ENCODE measurements at regions not wholly inside any gene's neighbourhood (a gene's known extent, or its start where the extent isn't known, plus 50 kb on each side); places are given as distances from the start of the nearest gene placed in this dataset.

DNA sequence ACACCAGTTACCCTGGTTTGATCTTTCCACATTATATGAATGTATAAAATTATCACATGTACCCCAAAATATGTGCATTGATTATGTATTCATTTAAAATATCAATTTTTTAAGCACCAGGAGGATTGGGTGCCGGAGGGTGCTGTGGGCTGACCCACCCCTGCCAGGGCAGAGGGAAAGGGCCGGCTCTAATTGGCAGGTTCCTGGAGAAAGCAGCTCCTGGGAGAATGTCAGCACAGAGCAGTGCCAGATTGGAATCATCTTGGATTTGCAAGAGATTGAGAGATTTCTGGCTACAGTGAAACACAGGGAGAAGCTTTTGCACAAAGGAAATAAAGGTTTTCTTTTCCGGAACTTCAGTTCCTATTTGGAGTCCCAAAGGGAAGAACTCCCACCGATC is 264.4 kb upstream of the TCERG1L start:
- no peak for DNase-seq (ENCODE audit: low read depth)
- H3K4me3 ChIP-seq (ENCODE audit: low read depth, low read length) = no peak overlapping the region
- TF ChIP-seq CTCF (IDR thresholded peaks at IDR 0.05; ENCODE audit: insufficient read depth, low read depth, low read length) = no peak

- DNase-seq (ENCODE audit: low read depth) = no peak
- H3K4me3 ChIP-seq (ENCODE audit: low read depth, low read length) = no peak overlapping the region
- no peak for TF ChIP-seq CTCF (IDR thresholded peaks at IDR 0.05; ENCODE audit: insufficient read depth, low read depth, low read length)
Measured at GRCh38 chr10:131576341-131577177, 265.0 kb upstream of the TCERG1L start.

DNA sequence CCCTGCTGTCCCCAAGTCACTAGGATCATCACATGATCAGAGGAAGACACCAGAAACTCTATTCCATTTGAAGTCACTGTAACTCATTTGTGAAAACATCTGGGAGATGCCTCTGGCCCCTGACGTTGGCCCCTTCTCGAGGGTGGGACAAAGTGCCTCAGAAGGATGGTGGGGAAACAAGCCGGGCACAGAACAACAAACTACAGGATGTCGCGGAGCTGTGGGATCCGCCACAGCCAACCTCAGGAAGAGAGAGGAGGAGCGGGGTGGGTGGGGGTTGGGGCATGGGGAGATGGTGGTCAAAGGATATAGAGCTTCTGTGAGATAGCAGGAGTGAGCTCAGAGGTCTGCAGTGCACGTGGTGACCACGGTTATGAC is 265.6 kb upstream of the TCERG1L start:
- TF ChIP-seq CTCF (IDR thresholded peaks at IDR 0.05; ENCODE audit: insufficient read depth, low read depth, low read length) = no peak
- no peak overlapping the region for H3K4me3 ChIP-seq (ENCODE audit: low read depth, low read length)
- no peak for DNase-seq (ENCODE audit: low read depth)

- DNase-seq (ENCODE audit: low read depth) = no peak
- TF ChIP-seq CTCF (IDR thresholded peaks at IDR 0.05; ENCODE audit: insufficient read depth, low read depth, low read length) = no peak
- no peak overlapping the region for H3K4me3 ChIP-seq (ENCODE audit: low read depth, low read length)
Measured at GRCh38 chr10:131577786-131578471, 266.4 kb upstream of the TCERG1L start.

- H3K4me3 ChIP-seq (ENCODE audit: low read depth, low read length) = no peak overlapping the region
- DNase-seq (ENCODE audit: low read depth) = no peak
- no peak for TF ChIP-seq CTCF (IDR thresholded peaks at IDR 0.05; ENCODE audit: insufficient read depth, low read depth, low read length)
Measured at GRCh38 chr10:131578472-131578970, 267.0 kb upstream of the TCERG1L start.

GRCh38 chr10:131579251-131580071 is 267.9 kb upstream of the TCERG1L start:
- no peak overlapping the region for H3K4me3 ChIP-seq (ENCODE audit: low read depth, low read length)
- DNase-seq (ENCODE audit: low read depth) = no peak
- no peak for TF ChIP-seq CTCF (IDR thresholded peaks at IDR 0.05; ENCODE audit: insufficient read depth, low read depth, low read length)

Data from fibroblast of villous mesenchyme (primary cell).